Loucy (cell line): ENCODE measurements at regions not wholly inside any gene's neighbourhood (a gene's known extent, or its start where the extent isn't known, plus 50 kb on each side); places are given as distances from the start of the nearest gene placed in this dataset.

Experiments
- H2AFZ ChIP-seq: fragments of 200-600 bp; sonication (generic); 2 replicates; pipeline ENCODE4 v1.6.0; 2016; ENCODE audit warnings: antibody characterized with exemption, mild to moderate bottlenecking, low read length, moderate library complexity
- H3F3A ChIP-seq: fragments of 200-600 bp; 2 replicates; pipeline ENCODE4 v1.6.0; 2016; ENCODE audit warnings: antibody characterized with exemption, low read depth, mild to moderate bottlenecking
- H3K27me3 ChIP-seq: fragments of 200-600 bp; sonication (generic); 2 replicates; pipeline ENCODE4 v1.6.1; 2014; ENCODE audit warnings: low read length, mild to moderate bottlenecking; ENCODE audit not compliant: insufficient read depth, poor library complexity, severe bottlenecking
- H3K36me3 ChIP-seq: fragments of 200-600 bp; sonication (generic); 2 replicates; pipeline ENCODE4 v1.6.1; 2016; ENCODE audit warnings: low read length; ENCODE audit not compliant: insufficient read depth
- H3K4me1 ChIP-seq: fragments of 200-600 bp; sonication (generic); 2 replicates; pipeline ENCODE4 v1.5.1; 2014; ENCODE audit warnings: low read length, mild to moderate bottlenecking; ENCODE audit not compliant: insufficient read depth, poor library complexity, severe bottlenecking
- H3K4me2 ChIP-seq: fragments of 200-600 bp; sonication (generic); 2 replicates; pipeline ENCODE4 v1.6.0; 2014; ENCODE audit warnings: antibody characterized with exemption, low read length, low read depth, mild to moderate bottlenecking; ENCODE audit not compliant: poor library complexity, severe bottlenecking
- H3K4me3 ChIP-seq: fragments of 200-600 bp; sonication (generic); 2 replicates; pipeline ENCODE4 v1.5.1; 2014; ENCODE audit warnings: low read length, mild to moderate bottlenecking, mixed read lengths; ENCODE audit not compliant: poor library complexity, severe bottlenecking
- H3K79me2 ChIP-seq: fragments of 200-600 bp; sonication (generic); 2 replicates; pipeline ENCODE4 v1.6.1; 2014; ENCODE audit warnings: low read length; ENCODE audit not compliant: insufficient read depth
- H3K9ac ChIP-seq: fragments of 200-600 bp; sonication (generic); 2 replicates; pipeline ENCODE4 v1.6.0; 2014; ENCODE audit warnings: mild to moderate bottlenecking, low read depth, low read length, moderate library complexity; ENCODE audit not compliant: poor library complexity, severe bottlenecking
- H3K9me2 ChIP-seq: fragments of 200-600 bp; sonication (generic); replicated peaks from 2 replicates; pipeline ENCODE4 v1.6.1; 2016; ENCODE audit warnings: low read depth, low read length, mixed read lengths
- H3K9me3 ChIP-seq: fragments of 200-600 bp; sonication (generic); 2 replicates; pipeline ENCODE4 v1.6.1; 2014; ENCODE audit warnings: mild to moderate bottlenecking, antibody characterized with exemption, low read length, low read depth; ENCODE audit not compliant: insufficient read depth
- H4K20me1 ChIP-seq: fragments of 200-600 bp; sonication (generic); 2 replicates; pipeline ENCODE4 v1.6.0; 2014; ENCODE audit warnings: antibody characterized with exemption, low read length, mild to moderate bottlenecking; ENCODE audit not compliant: insufficient read depth, poor library complexity, severe bottlenecking
- CTCF ChIP-seq: fragments of 200-600 bp; sonication (generic); conservative IDR thresholded peaks from 2 replicates; pipeline ENCODE4 v1.5.1; 2014; ENCODE audit warnings: mild to moderate bottlenecking, antibody characterized with exemption, low read length
- EZH2phosphoT487 ChIP-seq: fragments of 200-600 bp; IDR thresholded peaks from 2 replicates; pipeline ENCODE4 v1.6.1; 2018; ENCODE audit warnings: antibody characterized with exemption, mild to moderate bottlenecking, moderate library complexity, borderline replicate concordance

DNA sequence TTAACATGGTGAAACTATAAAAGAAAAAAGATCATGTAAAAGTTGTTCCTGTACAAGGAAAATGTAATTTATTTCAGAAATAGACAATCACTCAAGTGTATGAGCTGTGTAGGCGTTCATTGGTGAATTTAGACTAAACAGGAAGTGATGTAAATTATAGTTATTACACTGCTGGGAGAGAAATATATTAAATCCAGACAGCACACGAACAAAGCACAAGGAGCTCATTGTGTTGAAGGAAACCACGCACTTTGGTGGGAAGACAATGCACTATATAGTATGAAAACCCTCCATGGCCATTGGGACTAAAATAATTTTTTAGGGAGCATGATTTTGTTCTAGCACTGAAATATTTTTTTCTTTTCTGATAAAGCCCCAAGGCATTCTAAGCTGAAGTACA, 450.5 kb downstream of the KLF12 start:
- H4K20me1 ChIP-seq: no peaks in the 10 kb centered on the region
- TF ChIP-seq CTCF: no peak
- no peak for TF ChIP-seq EZH2phosphoT487
- H3K36me3 ChIP-seq: no peaks in the 10 kb centered on the region
- H3F3A ChIP-seq: no peaks in the 10 kb centered on the region
- H3K9me3 ChIP-seq: no peaks in the 10 kb centered on the region
- no peak overlapping the region for H3K4me2 ChIP-seq
- H3K4me1 ChIP-seq: no peaks in the 10 kb centered on the region
- H3K79me2 ChIP-seq: no peaks in the 10 kb centered on the region
- H2AFZ ChIP-seq: no peak overlapping the region
- no peaks in the 10 kb centered on the region for H3K9me2 ChIP-seq
- no peak overlapping the region for H3K4me3 ChIP-seq
- no peak overlapping the region for H3K9ac ChIP-seq
- no peaks in the 10 kb centered on the region for H3K27me3 ChIP-seq

DNA sequence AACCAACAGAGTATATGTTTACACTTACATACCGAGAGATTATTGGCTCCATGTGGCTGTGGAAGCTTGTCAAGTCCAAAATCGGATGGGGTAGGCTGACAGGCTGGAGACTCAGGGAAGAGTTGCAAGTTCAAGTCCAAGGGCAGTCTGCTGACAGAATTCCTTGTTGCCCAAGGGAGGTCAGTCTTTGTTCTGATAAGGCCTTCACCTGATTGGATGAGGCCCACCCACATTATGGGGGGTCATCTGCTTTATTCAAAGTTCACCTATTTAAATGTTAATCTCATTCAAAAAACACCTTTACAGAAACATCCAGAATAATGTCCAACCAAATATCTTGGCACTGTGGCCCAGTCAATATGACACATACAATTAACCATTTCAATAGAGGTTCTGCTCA, 452.4 kb downstream of the KLF12 start:
- Histone ChIP-seq H3K9me2 (no peaks in the 10 kb centered on the region), H3K27me3 (no peaks in the 10 kb centered on the region), H3K4me2 (no peak overlapping the region), H3K4me3 (no peak overlapping the region), H3K9ac (no peak overlapping the region), H3K79me2 (no peaks in the 10 kb centered on the region), H3F3A (no peaks in the 10 kb centered on the region), H3K36me3 (no peaks in the 10 kb centered on the region), H4K20me1 (no peaks in the 10 kb centered on the region), H3K9me3 (no peaks in the 10 kb centered on the region), H2AFZ (no peak overlapping the region), H3K4me1 (no peaks in the 10 kb centered on the region)
- TF ChIP-seq CTCF: no peak
- TF ChIP-seq EZH2phosphoT487: no peak

DNA sequence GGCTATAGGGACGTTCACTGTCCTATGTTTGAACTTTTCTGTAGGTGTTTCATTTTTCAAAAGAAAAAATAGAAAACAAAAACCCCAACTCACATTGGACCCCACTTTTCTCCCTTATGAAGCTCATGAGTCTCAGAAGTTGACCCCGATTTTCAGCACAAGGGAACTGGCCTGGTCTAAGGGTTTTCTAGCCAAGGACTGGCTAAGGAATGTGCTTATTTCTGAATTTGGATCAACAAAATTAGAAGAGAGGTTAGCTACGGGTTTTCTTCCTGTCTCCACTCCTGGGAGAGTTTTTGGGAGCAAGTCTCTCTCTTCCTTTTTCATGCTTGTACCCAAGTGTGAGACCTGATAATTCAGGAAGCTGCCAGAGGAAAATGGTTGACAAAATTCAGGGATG, 453.2 kb downstream of the KLF12 start:
- no peaks in the 10 kb centered on the region for H3K36me3 ChIP-seq
- no peak overlapping the region for H3K4me3 ChIP-seq
- H3K9ac ChIP-seq: no peak overlapping the region
- H3F3A ChIP-seq: no peaks in the 10 kb centered on the region
- H2AFZ ChIP-seq: no peak overlapping the region
- TF ChIP-seq CTCF (no peak), EZH2phosphoT487 (no peak)
- no peak overlapping the region for H3K4me2 ChIP-seq
- H3K79me2 ChIP-seq: no peaks in the 10 kb centered on the region
- H4K20me1 ChIP-seq: no peaks in the 10 kb centered on the region
- no peaks in the 10 kb centered on the region for H3K4me1 ChIP-seq
- H3K27me3 ChIP-seq: no peaks in the 10 kb centered on the region
- no peaks in the 10 kb centered on the region for H3K9me3 ChIP-seq
- no peaks in the 10 kb centered on the region for H3K9me2 ChIP-seq
